ENCODE measurements at regions not wholly inside any gene's neighbourhood (a gene's known extent, or its start where the extent isn't known, plus 50 kb on each side); places are given as distances from the start of the nearest gene placed in this dataset.
A peak's percentile ranks its signal among the peaks of the same experiment; 100 is the strongest.
"Not testable (repeated sequence)": the region's sequence is repeated elsewhere in the genome, so short reads cannot be mapped to it uniquely, and the experiment has no call there.

GRCh38 chr18:76307293-76307690 lies 187.8 kb downstream of the ZNF516 start:
- no peak for DNase-seq

DNA sequence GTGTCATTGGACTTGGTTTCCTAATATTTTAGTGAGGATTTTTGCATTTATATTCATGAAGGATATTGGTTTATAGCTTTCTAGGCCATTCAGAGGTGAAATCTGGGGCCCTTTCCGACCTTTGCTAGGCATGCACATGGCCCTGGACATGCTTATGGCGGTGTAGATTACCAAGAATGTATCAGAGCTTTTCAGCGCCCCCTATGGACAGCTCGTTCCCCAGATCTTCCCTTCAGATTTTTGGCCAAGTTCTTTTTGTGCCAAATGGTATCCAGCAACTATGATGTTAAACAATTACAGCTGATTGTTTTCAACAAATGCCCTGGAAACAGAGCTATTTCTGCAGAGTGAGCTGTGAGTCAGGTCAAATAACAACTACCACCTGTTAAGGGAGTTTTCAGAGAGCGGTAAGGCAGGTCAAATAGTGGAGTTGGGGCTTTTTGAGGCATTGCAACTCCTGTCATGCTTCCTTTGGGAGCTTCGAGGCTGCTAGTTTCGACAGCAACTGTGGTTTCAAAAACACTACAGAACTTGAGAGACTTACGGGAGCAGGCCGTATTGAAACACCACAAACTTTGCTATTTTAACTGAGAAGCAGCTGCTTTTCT lies 188.3 kb downstream of the ZNF516 start:
- no peak for DNase-seq

- DNase-seq, result no peak
These were observed 209.2 kb downstream of the ZNF516 start for GRCh38 chr18:76285866-76286265.

GRCh38 chr18:76281565-76281964 lies 213.5 kb downstream of the ZNF516 start:
- no peak for DNase-seq

DNA sequence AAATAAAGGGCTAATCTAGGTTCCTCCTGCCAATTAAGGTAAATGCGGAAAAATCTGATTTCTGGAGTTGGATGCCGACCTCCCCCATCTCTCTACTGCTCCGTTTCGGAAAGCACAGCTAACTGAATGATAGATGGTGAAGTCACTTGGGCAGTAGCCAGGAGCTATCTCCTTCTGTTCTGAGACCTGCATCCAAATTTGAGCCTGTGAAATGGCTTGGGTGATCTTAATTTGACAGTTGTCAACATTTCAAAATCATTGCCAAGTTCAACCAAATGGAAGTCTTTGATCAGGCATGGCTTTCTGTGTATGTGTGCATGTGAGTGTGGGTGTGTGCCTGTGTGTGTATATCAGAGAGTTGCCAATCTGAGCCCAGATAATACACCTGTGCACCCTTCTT lies 217.2 kb downstream of the ZNF516 start:
- DNase-seq, result no peak

GRCh38 chr18:76275727-76276313 lies 219.2 kb downstream of the ZNF516 start:
- DNase-seq, result no peak

DNA sequence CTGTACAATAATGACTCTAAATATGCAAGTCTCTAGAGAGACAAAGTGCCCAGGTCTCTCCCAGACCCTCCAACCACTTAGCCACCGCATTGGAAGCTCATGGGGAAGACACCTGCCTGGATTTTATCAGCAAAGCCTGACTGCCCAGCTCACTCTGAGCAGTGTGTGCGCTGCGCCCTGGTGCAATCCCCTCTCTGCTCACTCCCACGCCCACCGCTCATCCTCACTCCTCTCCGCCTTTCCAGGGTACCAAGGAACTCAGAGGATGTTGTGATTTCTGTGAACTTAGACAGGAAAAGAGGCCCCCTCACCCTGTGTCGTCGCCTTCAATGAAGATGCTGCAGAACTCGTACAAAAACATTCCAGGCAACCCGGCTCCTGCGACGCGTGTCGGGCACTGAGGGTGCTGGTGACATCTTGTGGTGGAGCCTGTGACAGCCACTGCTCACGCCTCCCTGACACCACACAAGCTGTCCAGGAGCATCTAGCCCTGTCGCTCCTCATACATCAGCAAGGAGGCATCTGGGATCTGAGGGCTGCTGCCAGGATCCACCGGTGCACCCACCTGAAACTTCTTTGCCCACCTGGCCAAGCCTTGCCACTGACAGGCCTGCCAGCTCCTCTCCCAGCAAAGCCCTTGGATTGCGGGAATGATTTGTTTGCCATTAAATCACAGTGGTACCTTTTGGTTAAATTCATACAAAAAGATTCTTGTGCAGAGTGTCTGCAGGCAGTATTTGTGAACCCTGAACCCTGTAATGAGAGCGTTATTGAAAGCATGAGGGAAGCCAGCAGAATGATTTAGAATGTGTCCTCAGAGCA lies 220.4 kb downstream of the ZNF516 start:
- peak; percentile 18 for DNase-seq

- DNase-seq, result no peak
These were observed 221.1 kb downstream of the ZNF516 start for GRCh38 chr18:76273956-76274355.

GRCh38 chr18:76273036-76273545 lies 222.0 kb downstream of the ZNF516 start:
- DNase-seq, result no peak

GRCh38 chr18:76267423-76267822 lies 227.6 kb downstream of the ZNF516 start:
- DNase-seq, result not testable (repeated sequence)

GRCh38 chr18:76266236-76266991 lies 228.6 kb downstream of the ZNF516 start:
- DNase-seq, result no peak

- DNase-seq, result no peak
These were observed 229.4 kb downstream of the ZNF516 start for GRCh38 chr18:76265497-76266235.

GRCh38 chr18:76264876-76265250 lies 230.2 kb downstream of the ZNF516 start:
- no peak for DNase-seq

GRCh38 chr18:76264198-76264875 lies 230.7 kb downstream of the ZNF516 start:
- DNase-seq, result no peak

DNA sequence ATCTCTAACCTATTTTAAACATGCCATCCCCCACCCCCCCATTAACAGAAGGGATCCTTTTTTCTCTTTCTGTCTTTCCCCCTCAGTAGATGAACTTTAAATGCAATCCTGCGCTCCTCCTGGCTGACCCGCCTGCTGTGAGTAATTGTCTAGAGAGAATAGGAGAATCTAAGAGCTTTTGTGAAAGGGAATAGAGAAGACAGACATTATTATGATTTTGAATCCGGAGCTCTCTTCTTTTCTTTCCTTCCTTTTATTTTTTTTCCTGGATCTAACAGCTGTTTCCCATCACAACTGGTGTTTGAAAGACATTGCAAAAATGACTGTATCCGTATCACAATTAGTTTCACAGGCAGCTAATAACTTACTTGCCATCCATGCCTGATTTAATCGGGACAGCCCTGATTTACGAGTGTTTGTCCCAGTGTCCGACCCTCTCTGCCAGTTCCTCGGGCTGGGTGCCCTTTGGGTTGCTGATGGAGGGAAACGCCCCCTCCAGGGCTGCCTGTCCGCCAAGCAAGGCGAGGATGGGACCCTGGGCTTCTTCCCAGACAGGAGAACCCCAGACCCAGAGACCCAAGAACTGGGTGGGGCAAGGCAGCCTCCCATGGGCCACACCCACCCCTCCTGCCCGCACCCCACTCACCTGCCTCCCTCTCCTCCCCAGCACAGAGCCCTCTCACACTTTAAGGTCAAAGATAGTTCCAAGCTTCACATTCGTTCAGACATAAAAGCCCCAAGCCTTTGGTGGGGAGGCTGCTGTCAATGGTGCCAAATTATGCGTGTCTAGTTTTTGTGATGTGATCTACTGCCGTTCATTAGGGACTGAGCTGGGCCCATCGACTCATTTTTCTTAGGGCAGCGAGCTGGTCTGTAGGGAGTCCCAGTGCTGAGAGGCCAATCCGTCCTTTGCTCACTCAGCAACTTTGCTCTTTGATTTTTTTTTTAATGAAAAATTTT lies 231.7 kb downstream of the ZNF516 start:
- DNase-seq, result no peak

- DNase-seq, result no peak
These were observed 234.0 kb downstream of the ZNF516 start for GRCh38 chr18:76260941-76261472.

DNA sequence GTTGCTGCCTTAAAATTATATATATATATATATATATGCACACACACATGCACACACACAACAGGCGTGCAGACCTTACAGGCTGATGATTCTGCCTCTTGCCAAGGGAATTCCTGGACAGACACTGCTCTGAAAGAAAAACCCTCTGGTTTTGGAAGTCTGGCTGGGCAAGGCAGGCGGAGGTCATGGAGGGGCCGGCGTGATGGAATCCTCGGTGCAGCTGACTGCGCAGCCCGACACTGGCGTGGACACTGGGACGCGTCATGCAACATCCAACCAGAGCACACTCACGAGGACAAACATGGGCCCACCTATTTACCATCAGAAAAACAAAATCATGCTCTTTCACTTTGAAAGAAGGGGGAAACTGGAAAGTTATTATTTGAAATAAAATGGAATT lies 235.3 kb downstream of the ZNF516 start:
- no peak for DNase-seq

- DNase-seq, result no peak
These were observed 235.9 kb downstream of the ZNF516 start for GRCh38 chr18:76259096-76259495.

GRCh38 chr18:76258209-76258608 lies 236.8 kb downstream of the ZNF516 start:
- no peak for DNase-seq

- no peak for DNase-seq
These were observed 239.9 kb downstream of the ZNF516 start for GRCh38 chr18:76255070-76255683.
